Peyer's patch (tissue), 4 donors: ENCODE measurements at regions not wholly inside any gene's neighbourhood (a gene's known extent, or its start where the extent isn't known, plus 50 kb on each side); places are given as distances from the start of the nearest gene placed in this dataset.

Source experiments
- DNase-seq, 3 donors: peaks; one replicate each; pipeline ENCODE4 v3.0.0-alpha.2; 2017 to 2019
- H3K27ac ChIP-seq, 4 donors: fragments of 200-600 bp; sonication (generic); one replicate each; pipeline ENCODE4 v1.5.1; 2016 to 2019
- H3K27me3 ChIP-seq, 2 donors: fragments of 200-600 bp; sonication (generic); one replicate each; pipeline ENCODE4 v1.5.1; 2019
- H3K36me3 ChIP-seq, 3 donors: fragments of 200-600 bp; sonication (generic); one replicate each; pipeline ENCODE4 v1.5.1; 2016 to 2019
- H3K4me1 ChIP-seq, 4 donors: fragments of 200-600 bp; sonication (generic); one replicate each; pipeline ENCODE4 v1.5.1; 2016 to 2019
- H3K4me3 ChIP-seq, 4 donors: fragments of 200-600 bp; sonication (generic); 1 replicate in 3 of 4; 2 replicates in 1 of 4; pipeline ENCODE4 v1.5.1; 2016 to 2019; ENCODE audit warnings: mild to moderate bottlenecking in 1 of 4
- H3K9me3 ChIP-seq, 4 donors: fragments of 200-600 bp; sonication (generic); one replicate each; pipeline ENCODE4 v1.5.1; 2016 to 2019; ENCODE audit warnings: mild to moderate bottlenecking in 1 of 4
- CTCF ChIP-seq, 6 experiments: fragments of 450-650 bp in 4 of 6; fragments of 200-600 bp in 2 of 6; sonication (generic) in 1 of 6; IDR thresholded peaks; one replicate each; pipeline ENCODE4 v1.5.1; 2017 to 2019; ENCODE audit warnings: antibody characterized with exemption in 6 of 6, mild to moderate bottlenecking in 3 of 6, moderate library complexity in 1 of 6
- POLR2A ChIP-seq, 2 donors: fragments of 450-650 bp; IDR thresholded peaks; one replicate each; pipeline ENCODE4 v1.5.1; 2017; ENCODE audit warnings: antibody characterized with exemption in 2 of 2, mild to moderate bottlenecking in 2 of 2, moderate library complexity in 2 of 2

- TF ChIP-seq CTCF (IDR thresholded peaks at IDR 0.05) = no peak
- no peak for TF ChIP-seq POLR2A (IDR thresholded peaks at IDR 0.05)
- Histone ChIP-seq H3K36me3 (no peaks in the 10 kb centered on the region), H3K27me3 (no peaks in the 10 kb centered on the region), H3K4me1 (no peaks in the 10 kb centered on the region), H3K4me3 (no peak overlapping the region), H3K27ac (no peak overlapping the region), H3K9me3 (no peaks in the 10 kb centered on the region)
- DNase-seq = no peak
Observed at GRCh38 chr5:106907979-106908378, 762.8 kb downstream of the EFNA5 start.

GRCh38 chr5:106906199-106906598, 764.5 kb downstream of the EFNA5 start:
- H3K9me3 ChIP-seq = no peaks in the 10 kb centered on the region
- H3K27ac ChIP-seq = no peak overlapping the region
- no peak for DNase-seq
- H3K4me1 ChIP-seq = no peaks in the 10 kb centered on the region
- TF ChIP-seq POLR2A (IDR thresholded peaks at IDR 0.05) = no peak
- TF ChIP-seq CTCF (IDR thresholded peaks at IDR 0.05) = no peak
- no peaks in the 10 kb centered on the region for H3K27me3 ChIP-seq
- H3K4me3 ChIP-seq = no peak overlapping the region
- H3K36me3 ChIP-seq = no peaks in the 10 kb centered on the region

- no peaks in the 10 kb centered on the region for H3K9me3 ChIP-seq
- no peak overlapping the region for H3K4me3 ChIP-seq
- no peaks in the 10 kb centered on the region for H3K4me1 ChIP-seq
- H3K27me3 ChIP-seq = no peaks in the 10 kb centered on the region
- no peak for TF ChIP-seq POLR2A (IDR thresholded peaks at IDR 0.05)
- TF ChIP-seq CTCF (IDR thresholded peaks at IDR 0.05) = no peak
- H3K27ac ChIP-seq = no peak overlapping the region
- DNase-seq = no peak
- no peaks in the 10 kb centered on the region for H3K36me3 ChIP-seq
Observed at GRCh38 chr5:106894964-106895363, 775.8 kb downstream of the EFNA5 start.

GRCh38 chr5:106882035-106882434, 788.7 kb downstream of the EFNA5 start:
- no peaks in the 10 kb centered on the region for H3K27me3 ChIP-seq
- no peak for DNase-seq
- no peak overlapping the region for H3K27ac ChIP-seq
- TF ChIP-seq CTCF (IDR thresholded peaks at IDR 0.05) = no peak
- TF ChIP-seq POLR2A (IDR thresholded peaks at IDR 0.05) = no peak
- H3K4me1 ChIP-seq = no peaks in the 10 kb centered on the region
- H3K36me3 ChIP-seq = no peaks in the 10 kb centered on the region
- no peaks in the 10 kb centered on the region for H3K9me3 ChIP-seq
- H3K4me3 ChIP-seq = no peak overlapping the region

GRCh38 chr5:106880656-106881055, 790.1 kb downstream of the EFNA5 start:
- Histone ChIP-seq H3K36me3 (no peaks in the 10 kb centered on the region), H3K9me3 (peaks cover 0 to 7% (median 0%) of the 10 kb centered on the region in 4 donors), H3K4me1 (no peaks in the 10 kb centered on the region), H3K27ac (no peak overlapping the region), H3K27me3 (no peaks in the 10 kb centered on the region), H3K4me3 (no peak overlapping the region)
- DNase-seq = no peak
- TF ChIP-seq CTCF (IDR thresholded peaks at IDR 0.05) (no peak), POLR2A (IDR thresholded peaks at IDR 0.05) (no peak)

GRCh38 chr5:106877881-106878280, 792.9 kb downstream of the EFNA5 start:
- DNase-seq = no peak
- Histone ChIP-seq H3K4me1 (no peaks in the 10 kb centered on the region), H3K9me3 (peaks cover 0 to 7% (median 0%) of the 10 kb centered on the region in 4 donors), H3K36me3 (no peaks in the 10 kb centered on the region), H3K4me3 (no peak overlapping the region), H3K27ac (no peak overlapping the region), H3K27me3 (no peaks in the 10 kb centered on the region)
- TF ChIP-seq CTCF (IDR thresholded peaks at IDR 0.05) (no peak), POLR2A (IDR thresholded peaks at IDR 0.05) (no peak)
